ENCODE measurements at regions not wholly inside any gene's neighbourhood (a gene's known extent, or its start where the extent isn't known, plus 50 kb on each side); places are given as distances from the start of the nearest gene placed in this dataset.
A peak's percentile ranks its signal among the peaks of the same experiment; 100 is the strongest.
"Not testable (repeated sequence)": the region's sequence is repeated elsewhere in the genome, so short reads cannot be mapped to it uniquely, and the experiment has no call there.

DNA sequence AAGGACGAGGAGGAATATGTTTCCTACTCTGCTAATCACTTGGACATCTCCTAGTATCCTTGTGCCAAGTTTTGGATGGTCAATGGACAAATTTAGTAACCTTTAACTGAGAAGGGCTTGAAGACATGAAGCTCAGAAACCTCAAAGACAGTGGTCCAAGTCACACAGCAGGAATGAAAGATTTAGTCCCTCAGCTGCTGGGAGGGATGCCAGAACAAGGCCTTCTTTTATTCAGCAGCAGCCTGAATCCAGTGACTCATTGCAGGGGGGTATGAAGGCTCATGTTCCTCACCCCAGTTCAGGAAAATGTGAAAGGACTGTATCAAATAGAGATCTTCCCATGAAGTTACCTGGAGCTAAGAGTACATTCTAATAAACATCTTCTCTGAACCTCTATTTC is 214.9 kb upstream of the UGT8 start:
- DNase-seq, result no peak

DNA sequence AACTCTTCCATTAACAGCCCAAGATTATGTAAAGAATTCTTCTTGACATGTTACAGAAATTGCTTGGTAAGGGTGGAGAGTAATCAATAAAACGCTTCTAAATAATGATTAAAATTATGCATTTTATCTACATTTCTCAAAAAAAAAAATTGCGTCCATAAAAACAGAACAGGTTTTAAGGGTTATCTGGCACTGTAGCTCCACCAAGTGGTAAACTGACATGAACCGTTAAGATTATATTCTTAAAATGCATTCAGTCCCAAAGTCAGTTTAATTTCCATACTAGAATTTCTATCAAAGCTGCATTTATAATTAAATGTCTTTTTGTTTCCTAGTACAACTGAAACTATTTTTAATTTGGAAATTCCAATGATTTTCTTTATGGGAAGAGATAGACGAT is 214.0 kb upstream of the UGT8 start:
- peak; percentile 3 for DNase-seq

DNA sequence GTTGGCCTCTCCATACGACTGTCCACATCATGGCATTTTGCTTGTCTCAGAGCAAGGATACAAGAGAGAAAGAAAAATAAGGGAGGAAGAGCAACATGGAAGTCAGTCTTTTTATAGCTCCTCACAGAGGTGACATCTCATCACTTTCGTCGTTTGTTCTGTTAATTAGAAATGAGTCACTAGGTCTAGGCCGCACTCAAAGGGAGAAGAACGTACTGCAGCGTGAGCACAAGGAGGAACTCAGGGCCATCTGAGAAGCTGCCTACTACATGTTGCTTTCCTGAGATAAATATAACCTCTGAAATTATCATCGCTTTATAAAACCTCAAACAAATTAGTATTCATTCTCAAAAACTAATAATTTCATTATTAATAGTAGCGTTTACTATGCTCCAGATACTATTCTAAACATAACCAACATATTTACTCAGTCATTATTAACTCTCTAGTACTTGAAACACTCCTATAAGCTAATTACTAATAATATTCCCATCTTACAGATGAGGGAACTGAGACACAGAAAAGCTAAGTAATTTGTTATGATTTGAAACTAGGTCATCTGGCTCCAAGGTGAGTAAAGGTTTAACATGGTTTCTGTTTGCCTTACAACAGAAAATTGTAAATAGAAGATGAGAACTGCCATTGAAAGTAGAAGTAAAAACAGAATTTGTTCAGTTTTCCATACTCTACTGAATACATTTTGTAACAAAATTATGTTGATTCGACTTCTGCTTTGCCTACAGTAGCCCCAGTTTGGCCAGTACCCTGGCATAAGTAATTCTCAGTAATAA is 213.2 kb upstream of the UGT8 start:
- DNase-seq, result no peak

- DNase-seq, result peak; percentile 22
Observed at GRCh38 chr4:114386637-114387233, 211.9 kb upstream of the UGT8 start.

GRCh38 chr4:114389070-114389685 is 209.4 kb upstream of the UGT8 start:
- no peak for DNase-seq

DNA sequence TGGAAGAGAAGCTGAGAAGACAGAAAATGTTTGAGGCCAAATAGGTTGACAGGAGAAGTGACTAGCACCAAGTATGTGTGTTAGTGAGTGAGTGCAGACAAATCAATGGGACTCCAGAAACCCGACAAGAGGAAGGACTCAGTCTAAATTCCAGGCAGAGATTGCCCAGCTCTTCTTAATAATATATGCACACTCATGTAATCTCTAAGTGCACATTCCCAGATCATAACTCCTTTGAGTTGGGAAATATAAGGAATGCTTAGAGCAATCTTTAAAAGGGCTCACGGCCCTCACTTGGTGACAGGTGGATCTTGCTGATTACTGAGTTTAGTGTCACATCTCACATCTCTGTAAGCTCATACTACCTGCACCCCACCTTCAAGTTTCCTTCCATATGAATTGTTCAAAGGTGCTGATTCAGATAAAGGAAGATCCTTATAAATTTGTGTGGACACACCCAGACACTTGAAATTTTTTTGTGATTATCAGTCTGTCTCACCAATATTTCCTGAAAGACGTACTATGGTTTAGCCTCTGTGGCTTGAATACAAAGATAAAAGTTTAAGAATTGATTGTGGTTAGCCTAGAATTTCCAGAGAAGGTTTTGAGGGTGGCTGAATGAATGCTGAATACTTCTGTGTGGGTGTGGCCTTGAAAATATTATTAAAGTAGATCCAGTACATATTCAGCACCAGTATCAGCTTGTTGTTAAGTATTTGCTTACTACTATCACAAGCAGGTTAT is 205.1 kb upstream of the UGT8 start:
- DNase-seq, result no peak

GRCh38 chr4:114396808-114397207 is 201.8 kb upstream of the UGT8 start:
- peak; percentile 7 for DNase-seq

- DNase-seq, result no peak
Observed at GRCh38 chr4:114398410-114398809, 200.2 kb upstream of the UGT8 start.

- DNase-seq, result no peak
Observed at GRCh38 chr4:114399105-114399504, 199.5 kb upstream of the UGT8 start.

DNA sequence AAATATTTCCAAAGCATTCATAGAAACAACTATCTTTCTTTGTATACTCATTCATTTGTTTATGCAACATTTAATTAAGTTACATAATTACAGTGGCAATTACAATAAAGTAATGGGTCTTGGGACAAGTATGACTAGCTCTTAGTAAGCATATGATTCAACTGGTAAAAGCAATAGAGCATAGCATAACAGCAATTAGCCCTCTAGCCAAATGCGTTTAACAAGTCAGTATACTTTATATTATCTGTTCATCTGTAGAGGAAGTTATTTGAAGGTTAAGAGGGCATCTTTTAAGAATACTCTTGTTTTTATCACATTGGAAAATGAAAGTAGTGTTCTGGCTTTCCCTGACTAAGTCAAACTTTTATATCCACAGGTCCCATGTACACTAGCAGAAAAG is 198.1 kb upstream of the UGT8 start:
- DNase-seq, result no peak

DNA sequence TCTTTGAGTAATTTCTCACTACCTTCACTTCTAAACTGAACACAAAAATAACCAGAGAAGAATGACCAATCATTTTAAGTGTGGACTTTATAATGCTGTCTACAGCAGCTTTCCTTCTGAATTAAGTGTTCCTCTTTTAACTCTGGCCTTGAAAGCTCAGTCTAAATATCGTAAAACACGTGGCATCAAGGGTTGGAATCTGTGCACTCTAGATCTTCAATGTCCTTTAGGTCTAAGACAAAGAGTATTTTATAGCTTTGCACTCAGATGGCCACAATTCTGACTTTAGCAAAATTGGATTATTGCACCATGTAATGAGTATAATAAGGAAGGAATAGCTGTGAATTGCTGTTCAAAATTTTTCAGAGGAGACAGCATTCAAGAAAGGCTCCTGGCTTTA is 197.1 kb upstream of the UGT8 start:
- no peak for DNase-seq

DNA sequence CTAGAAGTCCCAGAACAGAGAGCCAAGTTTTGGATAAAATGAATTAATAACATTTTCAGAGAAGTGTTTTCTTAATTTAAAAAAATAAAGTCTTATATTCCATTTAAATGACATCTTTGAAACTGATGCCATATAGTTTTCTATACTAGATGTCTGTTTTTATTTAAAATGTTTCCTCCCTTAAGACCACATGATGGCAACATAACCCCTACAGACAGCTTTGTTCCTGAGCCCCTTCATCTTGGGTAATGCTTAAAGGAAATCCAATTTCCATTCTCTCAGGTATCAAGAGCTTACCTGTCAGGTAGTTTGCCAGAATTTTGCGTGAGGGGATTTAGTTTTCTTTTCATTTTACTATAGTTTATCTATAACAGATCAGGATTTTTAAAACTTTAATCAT is 181.4 kb upstream of the UGT8 start:
- DNase-seq, result no peak

GRCh38 chr4:114420069-114420468 is 178.5 kb upstream of the UGT8 start:
- DNase-seq, result no peak

DNA sequence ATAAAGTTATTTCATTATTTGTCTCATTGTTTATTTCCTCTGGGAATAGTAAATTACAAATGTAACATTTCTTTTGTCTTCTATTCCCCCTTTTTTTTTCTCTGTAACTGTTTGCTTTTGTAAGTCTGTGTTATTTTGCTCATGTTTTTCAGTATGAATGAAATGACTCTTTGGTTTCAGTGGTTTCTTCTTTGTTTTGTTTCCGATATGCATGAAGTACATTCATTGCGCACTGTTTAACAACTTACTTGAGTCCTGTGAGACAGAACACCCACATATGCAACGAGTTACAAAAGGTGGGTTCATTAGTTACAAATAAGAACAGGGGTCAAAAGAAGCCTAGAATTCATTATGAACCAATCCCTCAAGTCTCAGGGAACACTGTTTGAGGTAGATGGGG is 175.0 kb upstream of the UGT8 start:
- no peak for DNase-seq

GRCh38 chr4:114435116-114435515 is 163.5 kb upstream of the UGT8 start:
- DNase-seq, result no peak

GRCh38 chr4:114442856-114443255 is 155.8 kb upstream of the UGT8 start:
- no peak for DNase-seq

GRCh38 chr4:114444211-114444610 is 154.4 kb upstream of the UGT8 start:
- DNase-seq, result no peak

DNA sequence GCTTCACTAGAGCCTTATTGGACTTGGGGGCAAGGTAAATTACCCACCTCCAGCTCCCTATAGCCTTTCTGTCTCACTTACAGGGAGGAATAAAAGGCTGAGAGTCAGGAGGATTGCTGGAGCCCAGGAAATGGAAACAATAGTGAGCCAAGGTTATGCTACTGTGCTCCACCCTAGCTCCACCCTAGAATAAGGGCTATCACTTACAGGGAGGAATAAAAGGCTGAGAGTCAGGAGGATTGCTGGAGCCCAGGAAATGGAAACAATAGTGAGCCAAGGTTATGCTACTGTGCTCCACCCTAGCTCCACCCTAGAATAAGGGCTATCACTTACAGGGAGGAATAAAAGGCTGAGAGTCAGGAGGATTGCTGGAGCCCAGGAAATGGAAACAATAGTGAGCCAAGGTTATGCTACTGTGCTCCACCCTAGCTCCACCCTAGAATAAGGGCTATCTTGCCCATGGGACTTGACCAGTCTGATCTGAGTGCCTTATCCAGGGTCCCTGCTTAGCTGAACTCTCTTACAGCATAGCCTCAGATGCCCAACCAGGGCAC is 150.6 kb upstream of the UGT8 start:
- not testable (repeated sequence) for DNase-seq

- DNase-seq, result no peak
Observed at GRCh38 chr4:114458728-114459127, 139.9 kb upstream of the UGT8 start.

GRCh38 chr4:114464726-114465272 is 133.8 kb upstream of the UGT8 start:
- DNase-seq, result no peak

- no peak for DNase-seq
Observed at GRCh38 chr4:114465766-114466165, 132.8 kb upstream of the UGT8 start.

DNA sequence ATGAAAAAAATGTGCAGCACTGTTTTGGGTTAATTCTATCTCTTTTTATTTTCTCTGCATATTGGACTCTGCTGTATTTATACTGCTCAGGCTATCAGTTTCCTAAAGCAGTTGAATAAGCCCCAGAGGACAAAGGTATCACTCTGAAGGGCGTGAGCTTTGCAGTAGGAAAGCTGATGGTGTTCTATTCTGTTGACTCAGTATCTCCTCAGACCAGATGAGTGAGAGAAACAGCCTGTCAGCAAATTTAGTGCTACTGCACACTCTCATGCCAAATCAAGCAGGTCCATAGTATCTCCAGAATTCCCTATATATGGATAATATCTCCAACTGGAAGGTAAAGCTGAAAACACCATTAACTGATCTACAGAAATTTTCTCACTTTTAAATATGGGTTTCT is 132.3 kb upstream of the UGT8 start:
- DNase-seq, result no peak
